Liver (tissue), 8 donors: ENCODE measurements at regions not wholly inside any gene's neighbourhood (a gene's known extent, or its start where the extent isn't known, plus 50 kb on each side); places are given as distances from the start of the nearest gene placed in this dataset.

Experiments
- DNase-seq: peaks from one replicate; pipeline ENCODE4 v3.0.0-alpha.2; 2017; ENCODE audit warnings: low spot score
- H3K27ac ChIP-seq, 2 donors: one replicate each; pipeline ENCODE4 v1.7.0; 2013; ENCODE audit warnings: inconsistent platforms in 2 of 2, low read length in 2 of 2, control low read depth in 1 of 2, low read depth in 1 of 2, mild to moderate bottlenecking in 1 of 2
- H3K27me3 ChIP-seq, 4 donors: one replicate each; pipeline versions ENCODE4 v1.6.1 to v1.7.0; 2013; ENCODE audit warnings: low read length in 3 of 4, inconsistent platforms in 1 of 4, mild to moderate bottlenecking in 1 of 4, moderate library complexity in 1 of 4; ENCODE audit not compliant: control insufficient read depth in 4 of 4, insufficient read depth in 4 of 4
- H3K36me3 ChIP-seq, 4 donors: one replicate each; pipeline versions ENCODE4 v1.6.1 to v1.7.0; 2013; ENCODE audit warnings: low read length in 3 of 4, mild to moderate bottlenecking in 3 of 4, low read depth in 1 of 4, moderate library complexity in 1 of 4; ENCODE audit not compliant: control insufficient read depth in 4 of 4, insufficient read depth in 3 of 4
- H3K4me1 ChIP-seq, 4 donors: one replicate each; pipeline versions ENCODE4 v1.6.1 to v1.7.0; 2013; ENCODE audit warnings: low read length in 3 of 4, mild to moderate bottlenecking in 3 of 4, moderate library complexity in 1 of 4; ENCODE audit not compliant: control insufficient read depth in 4 of 4, insufficient read depth in 4 of 4
- H3K4me3 ChIP-seq, 3 donors: one replicate each; pipeline versions ENCODE4 v1.6.1 to v1.7.0; 2013; ENCODE audit warnings: low read length in 3 of 3, control low read depth in 1 of 3, low read depth in 1 of 3, mild to moderate bottlenecking in 1 of 3
- H3K9ac ChIP-seq, 2 donors: one replicate each; pipeline ENCODE4 v1.7.0; 2013; ENCODE audit warnings: low read length in 2 of 2, mild to moderate bottlenecking in 2 of 2, moderate library complexity in 2 of 2, control low read depth in 1 of 2, low read depth in 1 of 2
- H3K9me3 ChIP-seq, 4 donors: one replicate each; pipeline versions ENCODE4 v1.6.1 to v1.7.0; 2013; ENCODE audit warnings: low read length in 3 of 4; ENCODE audit not compliant: control insufficient read depth in 4 of 4
- EGR1 ChIP-seq, 2 donors: IDR thresholded peaks; 2 replicates each; pipeline ENCODE4 v1.6.1; 2016 to 2018; ENCODE audit warnings: antibody characterized with exemption in 2 of 2, low read depth in 2 of 2
- GABPA ChIP-seq, 2 donors: IDR thresholded peaks in 1 of 2; conservative IDR thresholded peaks in 1 of 2; 2 replicates each; pipeline ENCODE4 v1.6.1; 2016; ENCODE audit warnings: antibody characterized with exemption in 2 of 2, mild to moderate bottlenecking in 1 of 2, moderate library complexity in 1 of 2
- HNF4G ChIP-seq: IDR thresholded peaks from 2 replicates; pipeline ENCODE4 v1.6.1; 2016; ENCODE audit warnings: antibody characterized with exemption
- JUND ChIP-seq, 2 donors: IDR thresholded peaks; 2 replicates each; pipeline ENCODE4 v1.6.1; 2016; ENCODE audit warnings: antibody characterized with exemption in 2 of 2
- NR2F2 ChIP-seq: IDR thresholded peaks from 2 replicates; pipeline ENCODE4 v1.6.1; 2016; ENCODE audit warnings: antibody characterized with exemption
- RAD21 ChIP-seq, 2 donors: IDR thresholded peaks; 2 replicates each; pipeline ENCODE4 v1.6.1; 2016; ENCODE audit warnings: antibody characterized with exemption in 2 of 2, mild to moderate bottlenecking in 2 of 2
- RXRA ChIP-seq, 2 donors: IDR thresholded peaks; 2 replicates each; pipeline ENCODE4 v1.6.1; 2017 to 2018; ENCODE audit warnings: antibody characterized with exemption in 2 of 2, mild to moderate bottlenecking in 1 of 2
- TAF1 ChIP-seq: conservative IDR thresholded peaks from 2 replicates; pipeline ENCODE4 v1.6.1; 2016; ENCODE audit warnings: antibody characterized with exemption, mild to moderate bottlenecking
- WGBS: extraction: QIAGEN DNeasy Blood & Tissue Kit; methylation state at CpG from one replicate; pipeline ENCODE4 v1.1.7; 2013; 5-methylcytosine and 5-hydroxymethylcytosine counted together
- TF ChIP-seq, protein P1 (sequence below): IDR thresholded peaks from 2 replicates; pipeline ENCODE4 v1.6.1; 2016; ENCODE audit warnings: antibody characterized with exemption
- TF ChIP-seq, protein P2 (sequence below): IDR thresholded peaks from 2 replicates; pipeline ENCODE4 v1.6.1; 2016; ENCODE audit warnings: antibody characterized with exemption, mild to moderate bottlenecking
- TF ChIP-seq, protein P3 (sequence below): fragments of 150-350 bp; IDR thresholded peaks from 2 replicates; pipeline ENCODE4 v1.5.1; 2017; ENCODE audit warnings: improper control_type of control experiment, low read depth, low read length; ENCODE audit not compliant: missing input control
- TF ChIP-seq, protein P4 (sequence below): IDR thresholded peaks from 2 replicates; pipeline ENCODE4 v1.6.1; 2016; ENCODE audit warnings: antibody characterized with exemption
- donor health status: healthy.
- donor health status: healthy.
- donor health status: healthy.
- donor health status: healthy.
- donor health status: healthy.

DNA sequence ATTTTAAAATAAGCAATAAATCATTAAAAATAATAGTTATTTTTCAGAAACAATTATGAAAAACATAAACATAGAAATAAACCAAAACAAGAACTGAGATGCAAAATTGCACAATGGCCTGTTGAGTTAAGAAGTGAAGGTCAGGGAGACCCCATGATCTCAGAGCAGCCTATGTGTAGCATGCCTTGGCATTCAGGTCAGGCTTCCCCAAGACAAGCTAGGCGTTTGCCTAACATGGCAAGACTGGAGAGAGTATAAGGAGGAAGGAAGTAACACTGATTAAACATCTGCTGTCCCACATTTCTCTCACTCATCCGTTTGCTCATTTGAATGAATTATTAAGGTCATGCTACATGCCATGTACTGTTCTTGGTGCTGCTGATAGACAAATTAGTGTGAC is 291.8 kb downstream of the TSHZ3 start:
- DNase-seq = no peak
- H3K27me3 ChIP-seq = peaks cover 0 to 6% (median 0%) of the 10 kb centered on the region in 4 donors
- TF ChIP-seq EGR1 (IDR thresholded peaks at IDR 0.05; ENCODE audit: low read depth in 2 of 2) (no peak), GABPA (IDR thresholded peaks at IDR 0.05 in 1 of 2, conservative IDR thresholded peaks at IDR 0.05 in 1 of 2) (no peak)
- H3K9ac ChIP-seq = no peak overlapping the region
- H3K27ac ChIP-seq = no peak overlapping the region
- WGBS = 33% methylated on average over 2 of the region's 2 CpGs
- no peaks in the 10 kb centered on the region for H3K4me1 ChIP-seq
- H3K36me3 ChIP-seq = no peaks in the 10 kb centered on the region
- H3K9me3 ChIP-seq = peaks cover 0 to under 1% (median under 1%) of the 10 kb centered on the region in 4 donors
- no peak overlapping the region for H3K4me3 ChIP-seq

DNA sequence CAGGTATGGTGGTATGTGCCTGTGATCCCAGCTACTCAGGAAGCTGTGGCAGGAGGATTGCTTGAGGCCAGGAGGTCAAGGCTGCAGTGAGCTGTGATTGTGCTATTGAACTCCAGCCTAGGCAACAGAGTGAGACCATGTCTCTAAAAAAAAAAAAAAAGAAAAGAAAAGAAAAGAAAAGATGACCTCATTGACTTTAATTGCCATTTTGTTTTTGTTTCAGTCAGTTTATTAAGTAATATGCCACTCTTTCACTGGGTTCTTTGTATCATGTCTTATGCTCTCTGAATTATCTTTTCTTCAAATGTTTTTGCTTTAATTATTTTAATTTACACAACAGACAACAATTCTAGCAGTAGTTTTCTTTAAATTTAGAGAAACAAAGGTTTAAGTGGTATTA is 293.8 kb downstream of the TSHZ3 start:
- Histone ChIP-seq H3K4me3 (no peak overlapping the region), H3K9ac (no peak overlapping the region), H3K4me1 (no peaks in the 10 kb centered on the region), H3K9me3 (peaks cover 0 to 4% (median under 1%) of the 10 kb centered on the region in 4 donors), H3K27me3 (peaks cover 0 to 6% (median 0%) of the 10 kb centered on the region in 4 donors), H3K36me3 (no peaks in the 10 kb centered on the region), H3K27ac (no peak overlapping the region)
- no peak for TF ChIP-seq EGR1 (IDR thresholded peaks at IDR 0.05; ENCODE audit: low read depth in 2 of 2)
- TF ChIP-seq, protein P1, sequence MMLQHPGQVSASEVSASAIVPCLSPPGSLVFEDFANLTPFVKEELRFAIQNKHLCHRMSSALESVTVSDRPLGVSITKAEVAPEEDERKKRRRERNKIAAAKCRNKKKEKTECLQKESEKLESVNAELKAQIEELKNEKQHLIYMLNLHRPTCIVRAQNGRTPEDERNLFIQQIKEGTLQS = no peak
- no peak for TF ChIP-seq NR2F2
- TF ChIP-seq RXRA (IDR thresholded peaks at IDR 0.05) = no peak
- TF ChIP-seq, protein P2, sequence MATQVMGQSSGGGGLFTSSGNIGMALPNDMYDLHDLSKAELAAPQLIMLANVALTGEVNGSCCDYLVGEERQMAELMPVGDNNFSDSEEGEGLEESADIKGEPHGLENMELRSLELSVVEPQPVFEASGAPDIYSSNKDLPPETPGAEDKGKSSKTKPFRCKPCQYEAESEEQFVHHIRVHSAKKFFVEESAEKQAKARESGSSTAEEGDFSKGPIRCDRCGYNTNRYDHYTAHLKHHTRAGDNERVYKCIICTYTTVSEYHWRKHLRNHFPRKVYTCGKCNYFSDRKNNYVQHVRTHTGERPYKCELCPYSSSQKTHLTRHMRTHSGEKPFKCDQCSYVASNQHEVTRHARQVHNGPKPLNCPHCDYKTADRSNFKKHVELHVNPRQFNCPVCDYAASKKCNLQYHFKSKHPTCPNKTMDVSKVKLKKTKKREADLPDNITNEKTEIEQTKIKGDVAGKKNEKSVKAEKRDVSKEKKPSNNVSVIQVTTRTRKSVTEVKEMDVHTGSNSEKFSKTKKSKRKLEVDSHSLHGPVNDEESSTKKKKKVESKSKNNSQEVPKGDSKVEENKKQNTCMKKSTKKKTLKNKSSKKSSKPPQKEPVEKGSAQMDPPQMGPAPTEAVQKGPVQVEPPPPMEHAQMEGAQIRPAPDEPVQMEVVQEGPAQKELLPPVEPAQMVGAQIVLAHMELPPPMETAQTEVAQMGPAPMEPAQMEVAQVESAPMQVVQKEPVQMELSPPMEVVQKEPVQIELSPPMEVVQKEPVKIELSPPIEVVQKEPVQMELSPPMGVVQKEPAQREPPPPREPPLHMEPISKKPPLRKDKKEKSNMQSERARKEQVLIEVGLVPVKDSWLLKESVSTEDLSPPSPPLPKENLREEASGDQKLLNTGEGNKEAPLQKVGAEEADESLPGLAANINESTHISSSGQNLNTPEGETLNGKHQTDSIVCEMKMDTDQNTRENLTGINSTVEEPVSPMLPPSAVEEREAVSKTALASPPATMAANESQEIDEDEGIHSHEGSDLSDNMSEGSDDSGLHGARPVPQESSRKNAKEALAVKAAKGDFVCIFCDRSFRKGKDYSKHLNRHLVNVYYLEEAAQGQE = no peak
- no peak for TF ChIP-seq TAF1
- no peak for TF ChIP-seq HNF4G
- no peak for TF ChIP-seq JUND (IDR thresholded peaks at IDR 0.05)
- TF ChIP-seq, protein P3, sequence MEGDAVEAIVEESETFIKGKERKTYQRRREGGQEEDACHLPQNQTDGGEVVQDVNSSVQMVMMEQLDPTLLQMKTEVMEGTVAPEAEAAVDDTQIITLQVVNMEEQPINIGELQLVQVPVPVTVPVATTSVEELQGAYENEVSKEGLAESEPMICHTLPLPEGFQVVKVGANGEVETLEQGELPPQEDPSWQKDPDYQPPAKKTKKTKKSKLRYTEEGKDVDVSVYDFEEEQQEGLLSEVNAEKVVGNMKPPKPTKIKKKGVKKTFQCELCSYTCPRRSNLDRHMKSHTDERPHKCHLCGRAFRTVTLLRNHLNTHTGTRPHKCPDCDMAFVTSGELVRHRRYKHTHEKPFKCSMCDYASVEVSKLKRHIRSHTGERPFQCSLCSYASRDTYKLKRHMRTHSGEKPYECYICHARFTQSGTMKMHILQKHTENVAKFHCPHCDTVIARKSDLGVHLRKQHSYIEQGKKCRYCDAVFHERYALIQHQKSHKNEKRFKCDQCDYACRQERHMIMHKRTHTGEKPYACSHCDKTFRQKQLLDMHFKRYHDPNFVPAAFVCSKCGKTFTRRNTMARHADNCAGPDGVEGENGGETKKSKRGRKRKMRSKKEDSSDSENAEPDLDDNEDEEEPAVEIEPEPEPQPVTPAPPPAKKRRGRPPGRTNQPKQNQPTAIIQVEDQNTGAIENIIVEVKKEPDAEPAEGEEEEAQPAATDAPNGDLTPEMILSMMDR = no peak
- TF ChIP-seq, protein P4, sequence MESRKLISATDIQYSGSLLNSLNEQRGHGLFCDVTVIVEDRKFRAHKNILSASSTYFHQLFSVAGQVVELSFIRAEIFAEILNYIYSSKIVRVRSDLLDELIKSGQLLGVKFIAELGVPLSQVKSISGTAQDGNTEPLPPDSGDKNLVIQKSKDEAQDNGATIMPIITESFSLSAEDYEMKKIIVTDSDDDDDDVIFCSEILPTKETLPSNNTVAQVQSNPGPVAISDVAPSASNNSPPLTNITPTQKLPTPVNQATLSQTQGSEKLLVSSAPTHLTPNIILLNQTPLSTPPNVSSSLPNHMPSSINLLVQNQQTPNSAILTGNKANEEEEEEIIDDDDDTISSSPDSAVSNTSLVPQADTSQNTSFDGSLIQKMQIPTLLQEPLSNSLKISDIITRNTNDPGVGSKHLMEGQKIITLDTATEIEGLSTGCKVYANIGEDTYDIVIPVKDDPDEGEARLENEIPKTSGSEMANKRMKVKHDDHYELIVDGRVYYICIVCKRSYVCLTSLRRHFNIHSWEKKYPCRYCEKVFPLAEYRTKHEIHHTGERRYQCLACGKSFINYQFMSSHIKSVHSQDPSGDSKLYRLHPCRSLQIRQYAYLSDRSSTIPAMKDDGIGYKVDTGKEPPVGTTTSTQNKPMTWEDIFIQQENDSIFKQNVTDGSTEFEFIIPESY = no peak
- TF ChIP-seq RAD21 (IDR thresholded peaks at IDR 0.05) = no peak
- no peak for DNase-seq
